GM23338 (cell line): ENCODE measurements at regions not wholly inside any gene's neighbourhood (a gene's known extent, or its start where the extent isn't known, plus 50 kb on each side); places are given as distances from the start of the nearest gene placed in this dataset.

Source experiments
- ATAC-seq: fragments of 200-7000 bp; cut with Tn5 transposase; 3 replicates; pipeline ENCODE4 v1.9.1; 2020
- DNase-seq: peaks from one replicate; pipeline ENCODE4 v3.0.0-alpha.2; 2015; ENCODE audit warnings: low spot score
- H2AFZ ChIP-seq: fragments of 200-600 bp; sonication (generic); 2 replicates; pipeline ENCODE4 v1.8.0; 2016; ENCODE audit warnings: antibody characterized with exemption, mild to moderate bottlenecking, moderate library complexity
- H3F3A ChIP-seq: fragments of 200-600 bp; sonication (generic); replicated peaks from 2 replicates; pipeline ENCODE4 v1.8.0; 2017; ENCODE audit warnings: antibody characterized with exemption, mixed run types, low read depth
- H3K27ac ChIP-seq: fragments of 200-600 bp; sonication (generic); 2 replicates; pipeline ENCODE4 v1.6.1; 2016; ENCODE audit warnings: low read depth
- H3K27me3 ChIP-seq: fragments of 200-600 bp; sonication (generic); 2 replicates; pipeline ENCODE4 v1.8.0; 2016; ENCODE audit warnings: mild to moderate bottlenecking, mixed run types, moderate library complexity; ENCODE audit not compliant: insufficient read depth
- H3K36me3 ChIP-seq: fragments of 200-600 bp; sonication (generic); 2 replicates; pipeline ENCODE4 v1.8.0; 2016; ENCODE audit warnings: mild to moderate bottlenecking; ENCODE audit not compliant: insufficient read depth
- H3K4me1 ChIP-seq: fragments of 200-600 bp; sonication (generic); 2 replicates; pipeline ENCODE4 v1.8.0; 2016; ENCODE audit warnings: mild to moderate bottlenecking, moderate library complexity; ENCODE audit not compliant: insufficient read depth
- H3K4me2 ChIP-seq: fragments of 200-600 bp; sonication (generic); 2 replicates; pipeline ENCODE4 v1.7.1; 2017; ENCODE audit warnings: mixed run types
- H3K4me3 ChIP-seq: fragments of 200-600 bp; sonication (generic); 2 replicates; pipeline ENCODE4 v1.6.1; 2016; ENCODE audit warnings: mixed run types
- H3K79me2 ChIP-seq: fragments of 200-600 bp; sonication (generic); replicated peaks from 2 replicates; pipeline ENCODE4 v1.8.0; 2017; ENCODE audit warnings: mild to moderate bottlenecking; ENCODE audit not compliant: insufficient read depth
- H3K9me2 ChIP-seq: fragments of 200-600 bp; sonication (generic); 2 replicates; pipeline ENCODE4 v1.8.0; 2017; ENCODE audit not compliant: insufficient read depth
- H4K20me1 ChIP-seq: fragments of 200-600 bp; sonication (generic); replicated peaks from 2 replicates; pipeline ENCODE4 v1.8.0; 2017; ENCODE audit warnings: mild to moderate bottlenecking; ENCODE audit not compliant: insufficient read depth
- H3K27ac Mint-ChIP-seq: 2 replicates; pipeline ENCODE4 v1.8.0; 2020; ENCODE audit warnings: inconsistent platforms, mild to moderate bottlenecking, moderate library complexity, mixed read lengths
- H3K27me3 Mint-ChIP-seq: 3 replicates; pipeline ENCODE4 v1.8.0; 2022; ENCODE audit warnings: low read depth, mild to moderate bottlenecking, moderate library complexity, mixed read lengths, inconsistent platforms; ENCODE audit not compliant: insufficient read depth, poor library complexity
- H3K36me3 Mint-ChIP-seq: 3 replicates; pipeline ENCODE4 v1.8.0; 2021; ENCODE audit warnings: low read depth, mild to moderate bottlenecking, inconsistent platforms, moderate library complexity, mixed read lengths
- H3K4me1 Mint-ChIP-seq: 3 replicates; pipeline ENCODE4 v1.8.0; 2020; ENCODE audit warnings: mild to moderate bottlenecking, inconsistent platforms, mixed read lengths
- H3K4me3 Mint-ChIP-seq: 3 replicates; pipeline ENCODE4 v1.8.0; 2021; ENCODE audit warnings: moderate library complexity, mild to moderate bottlenecking, inconsistent platforms, mixed read lengths
- H3K9me3 Mint-ChIP-seq: 3 replicates; pipeline ENCODE4 v1.8.0; 2020; ENCODE audit warnings: moderate library complexity, mild to moderate bottlenecking, inconsistent platforms, mixed read lengths
- CREB1 ChIP-seq: fragments of 250-450 bp; sonication (Bioruptor Pico); IDR thresholded peaks from 2 replicates; pipeline ENCODE4 v1.5.0; 2020; ENCODE audit warnings: low read depth, mild to moderate bottlenecking, moderate library complexity
- CTCF ChIP-seq, 2 experiments: fragments of 200-600 bp in 1 of 2; sonication (generic) in 1 of 2; conservative IDR thresholded peaks; 2 replicates each; pipeline versions ENCODE4 v1.5.1 to v1.6.1; 2016 to 2017; ENCODE audit warnings: antibody characterized with exemption in 2 of 2, low read depth in 2 of 2, mild to moderate bottlenecking in 2 of 2, moderate library complexity in 1 of 2
- ETS1 ChIP-seq: IDR thresholded peaks from 2 replicates; pipeline ENCODE4 v1.6.1; 2016; ENCODE audit warnings: antibody characterized with exemption
- EZH2 ChIP-seq: fragments of 200-600 bp; sonication (generic); IDR thresholded peaks from one replicate; pipeline ENCODE4 v1.8.0; 2017; ENCODE audit warnings: antibody characterized with exemption, mild to moderate bottlenecking, low read depth; ENCODE audit not compliant: unreplicated experiment
- JUNB ChIP-seq: IDR thresholded peaks from one replicate; pipeline ENCODE4 v1.6.1; 2016; ENCODE audit warnings: antibody characterized with exemption; ENCODE audit not compliant: unreplicated experiment
- NANOG ChIP-seq: IDR thresholded peaks from 2 replicates; pipeline ENCODE4 v1.6.1; 2016; ENCODE audit warnings: antibody characterized with exemption, borderline replicate concordance
- POLR2AphosphoS5 ChIP-seq: IDR thresholded peaks from 2 replicates; pipeline ENCODE4 v1.6.1; 2016; ENCODE audit warnings: antibody characterized with exemption, low read depth
- REST ChIP-seq: IDR thresholded peaks from one replicate; pipeline ENCODE4 v1.6.1; 2018; ENCODE audit warnings: antibody characterized with exemption; ENCODE audit not compliant: unreplicated experiment
- STAT1 ChIP-seq: IDR thresholded peaks from one replicate; pipeline ENCODE4 v1.6.1; 2016; ENCODE audit warnings: antibody characterized with exemption; ENCODE audit not compliant: unreplicated experiment
- ZNF114 ChIP-seq: fragments of 250-450 bp; sonication (Bioruptor Pico); IDR thresholded peaks from 2 replicates; pipeline ENCODE4 v1.5.0; 2020; ENCODE audit warnings: mild to moderate bottlenecking, moderate library complexity
- ZNF331 ChIP-seq: fragments of 250-450 bp; sonication (Bioruptor Pico); IDR thresholded peaks from 2 replicates; pipeline ENCODE4 v1.5.0; 2020; ENCODE audit warnings: low read depth, mild to moderate bottlenecking, moderate library complexity
- ZNF462 ChIP-seq: fragments of 250-450 bp; sonication (Bioruptor Pico); IDR thresholded peaks from 2 replicates; pipeline ENCODE4 v1.5.0; 2020; ENCODE audit warnings: mild to moderate bottlenecking, moderate library complexity

- TF ChIP-seq ZNF462 (CRISPR knock-in tag) (no peak), EZH2 (no peak), STAT1 (no peak), REST (no peak)
Observed at GRCh38 chr1:79695138-79695537, 688.6 kb upstream of the ADGRL4 start (continued).

- H4K20me1 ChIP-seq = no peaks in the 10 kb centered on the region
- H3K4me2 ChIP-seq = no peak overlapping the region
- no peaks in the 10 kb centered on the region for H3K79me2 ChIP-seq
- Mint-ChIP-seq H3K27me3 (no peaks in the 10 kb centered on the region), H3K4me1 (peaks cover 3% of the 10 kb centered on the region; the same call in 2 of the 3 replicates), H3K9me3 (peaks cover 3% of the 10 kb centered on the region; the same call in 1 of the 3 replicates), H3K36me3 (no peaks in the 10 kb centered on the region), H3K4me3 (no peak overlapping the region), H3K27ac (no peak overlapping the region)
- H2AFZ ChIP-seq = no peak overlapping the region
- DNase-seq (no peak), ATAC-seq (no peak)
- no peaks in the 10 kb centered on the region for H3K36me3 ChIP-seq
- H3K4me1 ChIP-seq = no peaks in the 10 kb centered on the region
- H3K4me3 ChIP-seq = no peak overlapping the region
- H3K27me3 ChIP-seq = no peaks in the 10 kb centered on the region
- no peak overlapping the region for H3K27ac ChIP-seq
- H3K9me2 ChIP-seq = peaks cover 11% of the 10 kb centered on the region
- H3F3A ChIP-seq = no peaks in the 10 kb centered on the region
- TF ChIP-seq ZNF331 = no peak
- TF ChIP-seq POLR2AphosphoS5 = no peak
- no peak for TF ChIP-seq EZH2
- no peak for TF ChIP-seq ZNF114 (CRISPR knock-in tag)
- no peak for TF ChIP-seq NANOG
- TF ChIP-seq CREB1 (CRISPR knock-in tag) = no peak
- TF ChIP-seq ETS1 = no peak
- no peak for TF ChIP-seq JUNB
- no peak for TF ChIP-seq CTCF (conservative IDR thresholded peaks at IDR 0.05; ENCODE audit: low read depth in 2 of 2)
- TF ChIP-seq STAT1 = no peak
Observed at GRCh38 chr1:79694241-79694640, 687.7 kb upstream of the ADGRL4 start.
